CD8-positive, alpha-beta memory T cell (primary cell): ENCODE measurements at regions not wholly inside any gene's neighbourhood (a gene's known extent, or its start where the extent isn't known, plus 50 kb on each side); places are given as distances from the start of the nearest gene placed in this dataset.

ENCODE experiments used
- CTCF ChIA-PET: fragments of 350-600 bp; sonication (Branson Sonifier 250); formaldehyde crosslinking; loops from one replicate; lab custom pipeline; 2021; ENCODE audit warnings: antibody characterized with exemption; lab: Charles Lee
- POLR2A ChIA-PET: fragments of 350-600 bp; sonication (Branson Sonifier 250); formaldehyde crosslinking; loops from one replicate; lab custom pipeline; 2021; ENCODE audit warnings: antibody characterized with exemption; lab: Charles Lee
- DNase-seq, 5 donors: peaks; one replicate each; pipeline versions ENCODE4 v3.0.0 to v3.0.0-alpha.2; 2020 to 2022; ENCODE audit warnings: mixed read lengths in 1 of 5
- H3K27ac ChIP-seq: one replicate; pipeline ENCODE4 v1.7.0; 2013; ENCODE audit warnings: low read depth, mild to moderate bottlenecking, low read length, moderate library complexity
- H3K27me3 ChIP-seq: 2 replicates; pipeline ENCODE4 v1.7.0; 2013; ENCODE audit warnings: low read length, mild to moderate bottlenecking; ENCODE audit not compliant: insufficient read depth, poor library complexity, severe bottlenecking
- H3K36me3 ChIP-seq: 2 replicates; pipeline ENCODE4 v1.7.0; 2013; ENCODE audit warnings: mild to moderate bottlenecking, low read length, moderate library complexity; ENCODE audit not compliant: insufficient read depth
- H3K4me1 ChIP-seq: 2 replicates; pipeline ENCODE4 v1.7.0; 2013; ENCODE audit warnings: mild to moderate bottlenecking, low read length, moderate library complexity; ENCODE audit not compliant: insufficient read depth
- H3K4me3 ChIP-seq: 2 replicates; pipeline ENCODE4 v1.7.0; 2013; ENCODE audit warnings: mild to moderate bottlenecking, low read length
- H3K9me3 ChIP-seq: 2 replicates; pipeline ENCODE4 v1.7.0; 2013; ENCODE audit warnings: mild to moderate bottlenecking, low read length
- H3K27ac Mint-ChIP-seq, 8 donors: one replicate each; pipeline ENCODE4 v1.8.0; 2020 to 2021; ENCODE audit warnings: mixed read lengths in 8 of 8, mild to moderate bottlenecking in 6 of 8, inconsistent platforms in 3 of 8, moderate library complexity in 3 of 8
- H3K27me3 Mint-ChIP-seq, 2 donors: one replicate each; pipeline ENCODE4 v1.8.0; 2020 to 2021; ENCODE audit warnings: mixed read lengths in 2 of 2, mild to moderate bottlenecking in 1 of 2, moderate library complexity in 1 of 2
- H3K36me3 Mint-ChIP-seq, 3 donors: one replicate each; pipeline ENCODE4 v1.8.0; 2020 to 2021; ENCODE audit warnings: mixed read lengths in 3 of 3, inconsistent platforms in 1 of 3, mild to moderate bottlenecking in 1 of 3
- H3K4me1 Mint-ChIP-seq, 3 donors: one replicate each; pipeline ENCODE4 v1.8.0; 2020 to 2021; ENCODE audit warnings: mixed read lengths in 3 of 3, inconsistent platforms in 1 of 3, mild to moderate bottlenecking in 1 of 3
- H3K4me3 Mint-ChIP-seq, 7 donors: one replicate each; pipeline ENCODE4 v1.8.0; 2020 to 2021; ENCODE audit warnings: mixed read lengths in 7 of 7, mild to moderate bottlenecking in 6 of 7, moderate library complexity in 4 of 7, inconsistent platforms in 2 of 7
- H3K9me3 Mint-ChIP-seq, 5 donors: one replicate each; pipeline ENCODE4 v1.8.0; 2020 to 2022; ENCODE audit warnings: mixed read lengths in 5 of 5, mild to moderate bottlenecking in 3 of 5, moderate library complexity in 2 of 5, inconsistent platforms in 1 of 5

DNA sequence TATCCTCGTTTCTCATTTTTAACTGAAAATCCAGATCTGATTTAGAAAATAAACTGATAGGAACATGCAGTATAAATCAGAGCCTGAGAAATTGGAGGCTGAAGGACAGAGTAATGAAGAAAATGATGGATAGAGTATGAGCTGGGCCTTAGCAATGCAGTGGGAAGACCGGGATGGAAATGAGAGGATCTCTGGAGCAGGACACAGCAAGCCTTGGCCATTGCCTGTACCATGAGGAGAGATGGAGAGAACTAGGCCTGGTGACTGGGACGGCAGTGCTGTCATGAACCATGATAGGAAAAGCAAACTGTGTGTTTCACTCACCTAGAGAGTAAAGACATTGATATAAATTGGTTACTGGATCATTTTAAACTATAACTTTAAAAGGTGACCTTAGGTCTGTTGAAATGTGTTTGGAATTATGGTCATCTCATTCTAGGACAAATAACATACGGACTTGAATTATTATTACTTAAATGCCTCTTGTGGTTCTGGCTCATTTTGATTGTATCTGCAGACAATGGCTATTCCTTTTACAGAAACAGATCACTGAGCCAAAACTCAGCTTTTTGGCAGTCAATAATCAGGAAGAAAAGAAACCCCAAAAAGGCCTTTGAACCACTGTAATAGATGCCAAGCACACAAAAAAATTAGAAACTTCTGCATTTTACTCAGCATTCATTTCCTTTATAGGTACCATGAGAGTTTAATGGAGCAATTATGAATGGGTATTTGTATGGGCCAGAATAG lies 251.9 kb upstream of the PRKD1 start:
- H3K36me3 ChIP-seq = no peaks in the 10 kb centered on the region
- H3K27me3 ChIP-seq = no peaks in the 10 kb centered on the region
- H3K27ac ChIP-seq = no peak overlapping the region
- H3K4me3 ChIP-seq = no peak overlapping the region
- CTCF ChIA-PET = no interaction called here
- Mint-ChIP-seq H3K4me3 (no peak overlapping the region), H3K27me3 (no peaks in the 10 kb centered on the region), H3K36me3 (no peaks in the 10 kb centered on the region), H3K27ac (no peak overlapping the region), H3K4me1 (no peaks in the 10 kb centered on the region), H3K9me3 (peaks cover 0 to 12% (median 3%) of the 10 kb centered on the region in 5 donors)
- H3K9me3 ChIP-seq = no peaks in the 10 kb centered on the region
- no peaks in the 10 kb centered on the region for H3K4me1 ChIP-seq
- POLR2A ChIA-PET = no interaction called here
- DNase-seq = no peak

DNA sequence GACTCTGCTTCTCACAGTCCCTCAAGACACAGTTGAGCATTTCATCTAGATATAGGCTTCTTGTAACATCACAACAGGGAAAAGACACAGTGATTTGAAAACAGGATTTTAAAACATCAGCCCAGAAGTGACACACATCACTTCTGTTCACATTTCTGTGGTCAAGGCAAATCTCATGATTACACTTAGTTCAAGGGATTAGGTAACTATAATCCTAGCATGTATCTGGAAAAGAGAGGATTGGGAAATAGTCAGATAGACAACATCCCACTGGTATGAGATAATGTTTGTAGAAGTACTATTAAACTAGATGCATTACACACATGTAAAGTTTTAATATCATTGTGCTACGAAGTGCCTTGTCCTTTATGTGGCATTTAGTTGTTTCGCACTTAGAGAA lies 252.6 kb upstream of the PRKD1 start:
- Histone ChIP-seq H3K27ac (no peak overlapping the region), H3K27me3 (no peaks in the 10 kb centered on the region), H3K36me3 (no peaks in the 10 kb centered on the region), H3K4me3 (no peak overlapping the region), H3K4me1 (no peaks in the 10 kb centered on the region), H3K9me3 (no peaks in the 10 kb centered on the region)
- DNase-seq = no peak
- Mint-ChIP-seq H3K36me3 (no peaks in the 10 kb centered on the region), H3K9me3 (peaks cover 0 to 12% (median 2%) of the 10 kb centered on the region in 5 donors), H3K4me3 (no peak overlapping the region), H3K27ac (no peak overlapping the region), H3K4me1 (no peaks in the 10 kb centered on the region), H3K27me3 (no peaks in the 10 kb centered on the region)
- ChIA-PET CTCF (no interaction called here), POLR2A (no interaction called here)

DNA sequence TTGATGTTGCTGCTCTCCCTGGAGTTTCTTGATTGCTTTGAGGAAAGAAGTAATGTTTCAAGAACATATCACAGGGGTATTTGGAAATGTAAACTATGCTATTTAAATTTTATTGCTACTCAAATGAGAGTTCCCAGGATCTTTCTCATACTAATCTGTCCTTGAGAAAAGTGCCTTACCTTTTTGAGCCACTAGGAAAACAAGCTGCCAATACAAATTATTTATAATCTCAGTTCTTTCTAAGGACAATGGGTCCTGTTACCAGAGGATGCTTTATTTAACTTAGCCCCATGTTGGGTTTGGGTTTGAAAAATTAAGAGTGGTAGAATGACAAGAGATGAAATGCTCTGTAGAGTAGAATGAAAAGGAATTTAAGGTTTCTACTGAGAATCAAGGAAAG lies 258.2 kb upstream of the PRKD1 start:
- no peaks in the 10 kb centered on the region for H3K27me3 Mint-ChIP-seq
- H3K36me3 Mint-ChIP-seq = no peaks in the 10 kb centered on the region
- Histone ChIP-seq H3K27ac (no peak overlapping the region), H3K36me3 (no peaks in the 10 kb centered on the region), H3K4me1 (no peaks in the 10 kb centered on the region), H3K9me3 (no peaks in the 10 kb centered on the region), H3K4me3 (no peak overlapping the region), H3K27me3 (no peaks in the 10 kb centered on the region)
- no peak overlapping the region for H3K27ac Mint-ChIP-seq
- peaks cover 0 to 5% (median 0%) of the 10 kb centered on the region in 5 donors for H3K9me3 Mint-ChIP-seq
- no peaks in the 10 kb centered on the region for H3K4me1 Mint-ChIP-seq
- H3K4me3 Mint-ChIP-seq = no peak overlapping the region
- DNase-seq = no peak
- POLR2A ChIA-PET = no interaction called here
- CTCF ChIA-PET = no interaction called here

DNA sequence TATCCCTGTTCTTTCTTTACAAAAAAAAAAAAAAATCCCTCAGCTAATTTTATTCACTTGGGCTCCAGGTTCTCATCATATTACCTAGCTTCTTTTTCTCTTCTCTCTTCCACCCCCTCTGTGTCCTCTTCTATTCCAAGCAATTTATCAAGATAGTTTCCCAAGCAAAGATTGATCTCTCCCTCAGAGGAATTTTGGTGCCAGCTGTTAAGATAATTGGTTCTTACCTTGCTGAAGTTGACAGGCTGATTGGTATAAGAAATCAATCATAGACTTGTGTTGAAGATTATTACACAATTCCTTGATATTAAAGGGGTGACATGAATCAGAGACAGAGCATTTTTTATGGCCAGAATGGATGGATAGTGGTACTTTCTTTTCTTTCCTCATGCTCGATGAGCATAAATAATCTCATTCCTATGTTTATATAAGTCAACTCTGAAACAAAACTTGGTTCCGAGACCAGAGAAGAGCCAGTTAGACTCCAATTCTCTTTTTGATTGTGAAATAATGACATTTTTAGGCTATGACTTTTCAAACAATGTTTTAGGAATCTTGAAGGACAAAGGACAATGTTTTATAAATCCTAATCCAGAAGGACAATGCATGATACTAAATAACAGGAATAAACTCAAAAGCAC lies 264.1 kb upstream of the PRKD1 start:
- Histone ChIP-seq H3K27me3 (no peaks in the 10 kb centered on the region), H3K4me1 (no peaks in the 10 kb centered on the region), H3K4me3 (no peak overlapping the region), H3K9me3 (no peaks in the 10 kb centered on the region), H3K27ac (no peak overlapping the region), H3K36me3 (no peaks in the 10 kb centered on the region)
- H3K36me3 Mint-ChIP-seq = no peaks in the 10 kb centered on the region
- H3K27me3 Mint-ChIP-seq = no peaks in the 10 kb centered on the region
- POLR2A ChIA-PET = no interaction called here
- H3K4me1 Mint-ChIP-seq = no peaks in the 10 kb centered on the region
- H3K9me3 Mint-ChIP-seq = peaks cover 0 to 4% (median 0%) of the 10 kb centered on the region in 5 donors
- no peak for DNase-seq
- H3K4me3 Mint-ChIP-seq = no peak overlapping the region
- no peak overlapping the region for H3K27ac Mint-ChIP-seq
- CTCF ChIA-PET = no interaction called here

DNA sequence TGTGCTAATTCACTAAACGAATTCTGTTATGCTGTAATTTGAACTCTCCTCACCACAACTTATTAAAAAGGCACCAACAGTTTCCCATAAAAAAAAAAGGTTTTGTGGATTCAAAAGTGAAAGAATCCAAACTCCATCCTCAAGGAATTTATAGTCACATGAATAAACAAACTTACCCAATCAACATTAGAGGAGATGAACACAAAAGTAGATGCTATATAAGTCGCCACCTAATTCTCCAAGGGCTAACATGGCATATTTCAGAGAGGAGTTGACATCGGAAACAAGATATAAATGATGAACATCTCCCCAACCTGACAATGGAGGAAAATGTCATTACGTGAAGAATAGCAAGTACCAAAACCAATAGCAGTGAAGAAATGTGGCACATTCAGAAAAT lies 265.5 kb upstream of the PRKD1 start:
- peaks cover 0 to 4% (median 0%) of the 10 kb centered on the region in 5 donors for H3K9me3 Mint-ChIP-seq
- no peak overlapping the region for H3K27ac ChIP-seq
- no peak overlapping the region for H3K27ac Mint-ChIP-seq
- H3K4me1 Mint-ChIP-seq = no peaks in the 10 kb centered on the region
- no peak overlapping the region for H3K4me3 Mint-ChIP-seq
- no peaks in the 10 kb centered on the region for H3K27me3 ChIP-seq
- ChIA-PET CTCF (no interaction called here), POLR2A (no interaction called here)
- no peaks in the 10 kb centered on the region for H3K9me3 ChIP-seq
- H3K36me3 ChIP-seq = no peaks in the 10 kb centered on the region
- no peaks in the 10 kb centered on the region for H3K36me3 Mint-ChIP-seq
- DNase-seq = no peak
- no peak overlapping the region for H3K4me3 ChIP-seq
- no peaks in the 10 kb centered on the region for H3K27me3 Mint-ChIP-seq
- H3K4me1 ChIP-seq = no peaks in the 10 kb centered on the region

DNA sequence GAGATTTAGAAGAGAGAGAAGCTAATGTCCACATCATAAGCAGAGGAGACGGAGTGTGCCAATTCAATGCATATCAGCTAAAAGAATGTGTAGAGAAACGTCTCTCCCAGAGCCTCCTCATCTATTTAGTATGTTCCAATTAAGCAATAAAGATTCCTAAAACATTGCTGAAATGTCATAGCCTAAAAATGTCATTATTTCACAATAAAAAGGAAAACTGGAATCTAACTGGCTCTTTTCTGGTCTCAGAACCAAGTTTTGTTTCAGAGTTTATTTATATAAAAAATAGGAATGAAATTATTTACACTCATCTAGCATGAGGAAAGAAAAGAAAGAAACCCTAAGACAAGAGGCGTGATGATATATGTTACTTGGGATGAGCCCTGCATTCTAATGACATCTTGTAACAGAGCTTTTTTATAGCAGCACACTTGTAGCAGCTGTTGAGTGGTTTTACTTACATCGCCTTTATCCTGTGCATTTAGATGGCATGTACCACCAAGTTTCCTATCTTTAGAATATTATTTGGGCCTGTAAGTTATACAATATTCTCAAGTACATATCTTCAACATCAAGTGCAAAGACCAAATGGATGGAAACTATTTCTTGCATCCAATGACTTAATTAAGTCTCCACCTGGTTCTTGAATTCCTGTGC lies 266.3 kb upstream of the PRKD1 start:
- no peaks in the 10 kb centered on the region for H3K4me1 Mint-ChIP-seq
- Histone ChIP-seq H3K9me3 (no peaks in the 10 kb centered on the region), H3K4me3 (no peak overlapping the region), H3K27me3 (no peaks in the 10 kb centered on the region), H3K4me1 (no peaks in the 10 kb centered on the region), H3K27ac (no peak overlapping the region), H3K36me3 (no peaks in the 10 kb centered on the region)
- H3K36me3 Mint-ChIP-seq = no peaks in the 10 kb centered on the region
- peaks cover 0 to 4% (median 0%) of the 10 kb centered on the region in 5 donors for H3K9me3 Mint-ChIP-seq
- no peak overlapping the region for H3K4me3 Mint-ChIP-seq
- no peak for DNase-seq
- no peaks in the 10 kb centered on the region for H3K27me3 Mint-ChIP-seq
- ChIA-PET CTCF (no interaction called here), POLR2A (no interaction called here)
- no peak overlapping the region for H3K27ac Mint-ChIP-seq

DNA sequence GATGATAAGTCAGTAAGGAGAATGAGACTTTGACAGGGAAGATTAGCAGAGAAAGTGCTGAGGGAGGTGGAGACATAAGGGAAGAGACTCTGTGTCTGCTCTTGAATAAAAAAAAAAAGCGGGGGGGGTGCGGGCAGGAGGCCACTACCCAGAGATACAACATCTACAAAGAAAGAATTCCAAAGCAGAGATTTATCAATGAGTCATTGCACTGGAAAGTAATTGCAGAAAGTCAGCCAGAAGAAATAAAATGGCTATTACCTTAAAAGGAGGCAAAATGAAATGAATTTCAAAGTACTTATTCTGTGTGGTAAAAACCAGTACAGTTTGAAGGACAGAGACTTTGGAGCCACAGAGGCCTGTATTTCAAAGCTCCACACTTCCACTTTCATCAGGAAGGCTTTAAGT lies 267.1 kb upstream of the PRKD1 start:
- ChIA-PET CTCF (no interaction called here), POLR2A (no interaction called here)
- no peaks in the 10 kb centered on the region for H3K9me3 ChIP-seq
- no peak overlapping the region for H3K27ac Mint-ChIP-seq
- H3K36me3 ChIP-seq = no peaks in the 10 kb centered on the region
- H3K4me3 ChIP-seq = no peak overlapping the region
- H3K4me1 ChIP-seq = no peaks in the 10 kb centered on the region
- H3K36me3 Mint-ChIP-seq = no peaks in the 10 kb centered on the region
- peaks cover 0 to 4% (median 0%) of the 10 kb centered on the region in 5 donors for H3K9me3 Mint-ChIP-seq
- no peaks in the 10 kb centered on the region for H3K27me3 Mint-ChIP-seq
- no peaks in the 10 kb centered on the region for H3K27me3 ChIP-seq
- no peak for DNase-seq
- H3K27ac ChIP-seq = no peak overlapping the region
- no peak overlapping the region for H3K4me3 Mint-ChIP-seq
- H3K4me1 Mint-ChIP-seq = no peaks in the 10 kb centered on the region

DNA sequence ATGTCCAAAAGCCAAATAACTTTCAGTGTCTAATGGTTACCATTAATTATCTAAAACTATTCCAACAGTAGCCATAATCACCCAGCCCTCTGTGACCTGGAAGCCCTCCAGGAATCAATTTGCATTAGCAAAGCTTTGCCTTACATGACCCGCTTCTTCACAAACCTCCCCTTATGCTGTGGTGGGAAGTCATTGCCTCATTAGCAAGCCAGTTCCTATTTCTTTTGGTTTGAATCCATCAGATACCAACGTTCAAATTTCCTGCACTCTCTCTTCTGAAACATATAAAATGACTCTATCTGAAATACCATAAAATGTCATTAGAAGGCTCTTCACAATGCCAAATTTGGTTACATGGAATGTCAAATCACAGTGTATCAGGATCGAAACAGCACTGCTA lies 268.3 kb upstream of the PRKD1 start:
- ChIA-PET CTCF (no interaction called here), POLR2A (no interaction called here)
- H3K9me3 ChIP-seq = no peaks in the 10 kb centered on the region
- H3K27ac ChIP-seq = no peak overlapping the region
- H3K36me3 ChIP-seq = no peaks in the 10 kb centered on the region
- no peak for DNase-seq
- Mint-ChIP-seq H3K4me3 (no peak overlapping the region), H3K36me3 (no peaks in the 10 kb centered on the region), H3K4me1 (no peaks in the 10 kb centered on the region), H3K27ac (no peak overlapping the region), H3K27me3 (no peaks in the 10 kb centered on the region), H3K9me3 (peaks cover 0 to 6% (median 0%) of the 10 kb centered on the region in 5 donors)
- H3K27me3 ChIP-seq = no peaks in the 10 kb centered on the region
- no peaks in the 10 kb centered on the region for H3K4me1 ChIP-seq
- H3K4me3 ChIP-seq = no peak overlapping the region
